ENCODE measurements at regions not wholly inside any gene's neighbourhood (a gene's known extent, or its start where the extent isn't known, plus 50 kb on each side); places are given as distances from the start of the nearest gene placed in this dataset.
"Not testable (repeated sequence)": the region's sequence is repeated elsewhere in the genome, so short reads cannot be mapped to it uniquely, and the experiment has no call there.

DNA sequence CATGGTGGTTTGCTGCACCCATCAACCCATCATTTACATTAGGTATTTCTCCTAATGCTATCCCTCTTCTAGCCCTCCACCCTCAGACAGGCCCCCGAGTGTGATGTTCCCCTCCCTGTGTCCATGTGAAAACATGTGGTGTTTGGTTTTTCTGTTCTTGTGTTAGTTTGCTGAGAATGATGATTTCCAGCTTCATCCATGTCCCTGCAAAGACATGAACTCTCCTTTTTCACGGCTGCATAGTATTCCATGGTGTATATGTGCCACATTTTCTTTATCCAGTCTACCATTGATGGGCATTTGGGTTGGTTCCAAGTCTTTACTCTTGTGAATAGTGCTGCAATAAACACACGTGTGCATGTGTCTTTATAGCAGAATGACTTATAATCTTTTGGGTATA, 192.8 kb downstream of the DIO2 start:
- TF ChIP-seq, protein P1, sequence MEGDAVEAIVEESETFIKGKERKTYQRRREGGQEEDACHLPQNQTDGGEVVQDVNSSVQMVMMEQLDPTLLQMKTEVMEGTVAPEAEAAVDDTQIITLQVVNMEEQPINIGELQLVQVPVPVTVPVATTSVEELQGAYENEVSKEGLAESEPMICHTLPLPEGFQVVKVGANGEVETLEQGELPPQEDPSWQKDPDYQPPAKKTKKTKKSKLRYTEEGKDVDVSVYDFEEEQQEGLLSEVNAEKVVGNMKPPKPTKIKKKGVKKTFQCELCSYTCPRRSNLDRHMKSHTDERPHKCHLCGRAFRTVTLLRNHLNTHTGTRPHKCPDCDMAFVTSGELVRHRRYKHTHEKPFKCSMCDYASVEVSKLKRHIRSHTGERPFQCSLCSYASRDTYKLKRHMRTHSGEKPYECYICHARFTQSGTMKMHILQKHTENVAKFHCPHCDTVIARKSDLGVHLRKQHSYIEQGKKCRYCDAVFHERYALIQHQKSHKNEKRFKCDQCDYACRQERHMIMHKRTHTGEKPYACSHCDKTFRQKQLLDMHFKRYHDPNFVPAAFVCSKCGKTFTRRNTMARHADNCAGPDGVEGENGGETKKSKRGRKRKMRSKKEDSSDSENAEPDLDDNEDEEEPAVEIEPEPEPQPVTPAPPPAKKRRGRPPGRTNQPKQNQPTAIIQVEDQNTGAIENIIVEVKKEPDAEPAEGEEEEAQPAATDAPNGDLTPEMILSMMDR (IDR thresholded peaks at IDR 0.05), result not testable (repeated sequence)
- TF ChIP-seq EZH2phosphoT487, EZH2 (IDR thresholded peaks at IDR 0.05): not testable (repeated sequence)
